HCT116 (cell line): ENCODE measurements at regions not wholly inside any gene's neighbourhood (a gene's known extent, or its start where the extent isn't known, plus 50 kb on each side); places are given as distances from the start of the nearest gene placed in this dataset.

Source experiments
- ATAC-seq: fragments of 200-7000 bp; cut with Tn5 transposase; 2 replicates; pipeline ENCODE4 v1.9.1; 2020; ENCODE audit warnings: mild to moderate bottlenecking, moderate library complexity
- BruUV-seq: library from RNA; stranded (reverse); fragments of 400-500 nt; replicated peaks from 2 replicates; lab custom pipeline; 2021; lab: Mats Ljungman, UMichigan
- CTCF ChIA-PET: fragments of 300-600 bp; sonication (Branson Sonifier 250); formaldehyde crosslinking; loops from one replicate; lab custom pipeline; 2021; ENCODE audit warnings: antibody characterized with exemption; lab: Charles Lee
- POLR2A ChIA-PET: fragments of 300-600, 350-600 bp; sonication (Branson Sonifier 250); formaldehyde crosslinking; loops from one replicate; lab custom pipeline; 2021; ENCODE audit warnings: antibody characterized with exemption; lab: Charles Lee
- RAD21 ChIA-PET, 2 experiments: fragments of 300-600 bp; sonication (Branson Sonifier 250); formaldehyde crosslinking; loops; one replicate each; lab custom pipeline; 2023; ENCODE audit warnings: low total read pairs in 2 of 2; ENCODE audit not compliant: uncharacterized antibody in 2 of 2, unreplicated experiment in 2 of 2, low non-redundant PET in 1 of 2; lab: Charles Lee
- DNase-seq: peaks from one replicate; pipeline ENCODE4 v3.0.0-alpha.2; 2010; ENCODE audit warnings: low read depth, low spot score
- H2AFZ ChIP-seq: fragments of 200-600 bp; shearing (Covaris generic), sonication (generic); 2 replicates; pipeline ENCODE4 v1.6.1; 2017; ENCODE audit warnings: low read depth, mixed run types, mixed read lengths, antibody characterized with exemption, low read length; ENCODE audit not compliant: poor library complexity, severe bottlenecking
- H3K27ac ChIP-seq: 2 replicates; pipeline ENCODE4 v1.5.1; 2012; ENCODE audit warnings: low read depth, low read length
- H3K27me3 ChIP-seq: fragments of 200-600 bp; sonication (generic); 2 replicates; pipeline ENCODE4 v1.6.1; 2016; ENCODE audit warnings: mixed run types, low read length, mixed read lengths; ENCODE audit not compliant: insufficient read depth
- H3K36me3 ChIP-seq, 2 experiments: fragments of 200-500 bp in 1 of 2; fragments of 200-600 bp in 1 of 2; sonication (Bioruptor generic) in 1 of 2; sonication (generic) in 1 of 2; 2 replicates each; pipeline versions ENCODE4 v1.5.1 to v1.6.1; 2014 to 2016; ENCODE audit warnings: low read length in 2 of 2, inconsistent platforms in 1 of 2, mixed read lengths in 1 of 2, mixed run types in 1 of 2; ENCODE audit not compliant: insufficient read depth in 2 of 2, control insufficient read depth in 1 of 2
- H3K4me1 ChIP-seq, 2 experiments: fragments of 200-600 bp in 1 of 2; sonication (generic) in 1 of 2; 2 replicates each; pipeline versions ENCODE4 v1.5.1 to v1.6.1; 2012 to 2017; ENCODE audit warnings: low read length in 2 of 2, inconsistent platforms in 1 of 2, mild to moderate bottlenecking in 1 of 2, mixed read lengths in 1 of 2, mixed run types in 1 of 2, moderate library complexity in 1 of 2; ENCODE audit not compliant: insufficient read depth in 2 of 2, control insufficient read depth in 1 of 2
- H3K4me2 ChIP-seq: fragments of 200-600 bp; sonication (generic); 2 replicates; pipeline ENCODE4 v1.6.1; 2017; ENCODE audit warnings: mixed run types, low read length, mixed read lengths
- H3K4me3 ChIP-seq, 2 experiments: fragments of 200-600 bp in 1 of 2; sonication (generic) in 1 of 2; replicated peaks in 1 of 2; 2 replicates each; pipeline ENCODE4 v1.5.1; 2011 to 2016; ENCODE audit warnings: low read length in 2 of 2, control low read depth in 1 of 2, low read depth in 1 of 2, mild to moderate bottlenecking in 1 of 2, mixed read lengths in 1 of 2, mixed run types in 1 of 2
- H3K79me2 ChIP-seq: fragments of 200-600 bp; sonication (generic); 2 replicates; pipeline ENCODE4 v1.6.1; 2017; ENCODE audit warnings: mild to moderate bottlenecking, mixed run types, low read length, moderate library complexity, mixed read lengths; ENCODE audit not compliant: insufficient read depth
- H3K9ac ChIP-seq: fragments of 200-600 bp; sonication (generic); 2 replicates; pipeline ENCODE4 v1.6.1; 2016; ENCODE audit warnings: low read length, mixed read lengths
- H3K9me2 ChIP-seq: fragments of 200-600 bp; sonication (generic), shearing (Covaris generic); 2 replicates; pipeline ENCODE4 v1.6.1; 2017; ENCODE audit warnings: mixed run types, mild to moderate bottlenecking, moderate library complexity; ENCODE audit not compliant: insufficient read depth
- H3K9me3 ChIP-seq, 2 experiments: fragments of 200-500 bp in 1 of 2; fragments of 200-600 bp in 1 of 2; sonication (Bioruptor generic) in 1 of 2; sonication (generic) in 1 of 2; 2 replicates each; pipeline ENCODE4 v1.6.1; 2014 to 2017; ENCODE audit warnings: low read length in 2 of 2, mixed read lengths in 2 of 2, inconsistent platforms in 1 of 2, low read depth in 1 of 2, mild to moderate bottlenecking in 1 of 2, mixed run types in 1 of 2, moderate library complexity in 1 of 2; ENCODE audit not compliant: control insufficient read depth in 1 of 2, insufficient read depth in 1 of 2
- H4K20me1 ChIP-seq: fragments of 200-600 bp; sonication (generic), shearing (Covaris generic); 2 replicates; pipeline ENCODE4 v1.6.1; 2017; ENCODE audit warnings: mixed run types, mild to moderate bottlenecking, moderate library complexity; ENCODE audit not compliant: insufficient read depth
- EGR1 ChIP-seq: IDR thresholded peaks from 2 replicates; pipeline ENCODE4 v1.6.1; 2012; ENCODE audit warnings: low read depth
- EZH2phosphoT487 ChIP-seq: fragments of 200-600 bp; IDR thresholded peaks from 2 replicates; pipeline ENCODE4 v1.6.1; 2018; ENCODE audit warnings: antibody characterized with exemption, borderline replicate concordance
- FOSL1 ChIP-seq: IDR thresholded peaks from 2 replicates; pipeline ENCODE4 v1.6.1; 2012; ENCODE audit warnings: low read depth
- POLR2A ChIP-seq: IDR thresholded peaks from 2 replicates; pipeline ENCODE4 v1.7.0; 2011; ENCODE audit warnings: borderline replicate concordance; ENCODE audit not compliant: insufficient read depth, insufficient read length; ENCODE audit errors: extremely low read depth
- POLR2AphosphoS5 ChIP-seq: IDR thresholded peaks from 2 replicates; pipeline ENCODE4 v1.6.1; 2011; ENCODE audit warnings: mild to moderate bottlenecking, low read depth, low read length, moderate library complexity
- SP1 ChIP-seq: IDR thresholded peaks from 2 replicates; pipeline ENCODE4 v1.6.1; 2012; ENCODE audit warnings: low read depth
- intact Hi-C: fragments of 100-400 bp; cut with micrococcal nuclease; formaldehyde crosslinking; loops from 2 replicates; pipeline ENCODE4 v1.10.0; 2022

DNA sequence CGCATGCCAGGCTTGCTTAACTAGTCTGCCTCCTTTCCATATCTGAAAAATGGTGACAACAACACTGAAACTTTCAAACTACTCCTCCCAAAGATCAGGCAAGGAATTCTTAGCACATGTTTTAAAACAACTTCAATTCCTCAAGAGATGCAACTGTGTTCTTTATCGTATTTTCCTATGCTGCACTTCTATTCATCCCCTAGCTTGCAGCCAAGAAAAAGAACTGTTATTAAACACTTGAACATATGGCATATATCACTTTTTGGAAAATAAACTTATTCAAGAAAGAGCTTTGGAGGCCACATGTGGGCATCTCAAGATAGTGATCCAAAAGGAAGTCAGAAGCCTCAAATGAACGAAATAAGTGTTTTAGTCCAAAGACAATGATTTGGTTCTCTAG is 75.6 kb upstream of the STAM2 start:
- no peaks in the 10 kb centered on the region for H3K27me3 ChIP-seq
- POLR2A ChIA-PET, result no interaction called here
- no peaks in the 10 kb centered on the region for H3K36me3 ChIP-seq
- H3K27ac ChIP-seq, result no peak overlapping the region
- no peaks in the 10 kb centered on the region for H3K9me3 ChIP-seq
- H2AFZ ChIP-seq, result no peak overlapping the region
- intact Hi-C loops, result no loop called here
- H3K4me2 ChIP-seq, result no peak overlapping the region
- BruUV-seq, result no TSS peak
- no peaks in the 10 kb centered on the region for H3K79me2 ChIP-seq
- no peaks in the 10 kb centered on the region; a peak in 1 of 4 replicates for H3K4me1 ChIP-seq
- RAD21 ChIA-PET, result no interaction called here
- H4K20me1 ChIP-seq, result no peaks in the 10 kb centered on the region
- CTCF ChIA-PET, result no interaction called here
- no peak overlapping the region for H3K4me3 ChIP-seq
- H3K9me2 ChIP-seq, result no peaks in the 10 kb centered on the region
- ATAC-seq (no peak), DNase-seq (no peak)
- H3K9ac ChIP-seq, result no peak overlapping the region
- TF ChIP-seq POLR2AphosphoS5, result no peak
- no peak for TF ChIP-seq EZH2phosphoT487
- TF ChIP-seq FOSL1, result no peak
- no peak for TF ChIP-seq SP1
- TF ChIP-seq EGR1, result no peak

DNA sequence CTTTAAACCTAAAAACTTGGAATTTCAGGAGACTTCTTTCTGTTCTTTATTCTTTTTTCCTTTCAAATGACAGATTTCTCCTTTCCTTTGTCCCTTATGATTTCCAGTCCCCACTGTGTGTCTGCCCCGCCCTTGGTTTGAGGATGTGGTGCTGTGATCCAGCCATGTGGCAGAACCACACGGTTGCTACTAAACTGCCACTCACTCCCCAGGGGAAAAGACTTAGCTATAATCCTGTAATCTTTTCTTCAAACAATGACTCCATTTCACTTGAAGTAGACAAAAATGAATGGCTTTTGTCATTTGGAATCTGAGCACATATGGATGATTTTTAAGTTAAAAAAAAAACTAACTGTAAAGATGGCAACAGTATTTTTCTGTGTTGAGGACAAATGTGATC is 76.2 kb upstream of the STAM2 start:
- Histone ChIP-seq H3K4me1 (no peaks in the 10 kb centered on the region; a peak in 1 of 4 replicates), H3K79me2 (no peaks in the 10 kb centered on the region), H3K4me3 (no peak overlapping the region), H3K9me2 (no peaks in the 10 kb centered on the region), H4K20me1 (no peaks in the 10 kb centered on the region), H3K27me3 (no peaks in the 10 kb centered on the region), H2AFZ (no peak overlapping the region), H3K4me2 (no peak overlapping the region), H3K9ac (no peak overlapping the region), H3K9me3 (no peaks in the 10 kb centered on the region), H3K27ac (no peak overlapping the region), H3K36me3 (no peaks in the 10 kb centered on the region)
- intact Hi-C loops, result no loop called here
- no TSS peak for BruUV-seq
- TF ChIP-seq POLR2A (no peak), EZH2phosphoT487 (no peak)
- RAD21 ChIA-PET, result no interaction called here
- POLR2A ChIA-PET, result no interaction called here
- DNase-seq, result no peak
- CTCF ChIA-PET, result no interaction called here
- no peak for ATAC-seq
